Suprapubic skin (tissue), 4 donors: ENCODE measurements at regions not wholly inside any gene's neighbourhood (a gene's known extent, or its start where the extent isn't known, plus 50 kb on each side); places are given as distances from the start of the nearest gene placed in this dataset.

Experiments used
- DNase-seq, 2 donors: peaks; one replicate each; pipeline ENCODE4 v3.0.0-alpha.2; 2019; ENCODE audit warnings: low spot score in 2 of 2
- H3K27ac ChIP-seq: fragments of 200-600 bp; sonication (generic); one replicate; pipeline ENCODE4 v1.5.1; 2019
- H3K27me3 ChIP-seq: fragments of 200-600 bp; sonication (generic); one replicate; pipeline ENCODE4 v1.5.1; 2019
- H3K36me3 ChIP-seq: fragments of 200-600 bp; sonication (generic); one replicate; pipeline ENCODE4 v1.5.1; 2019
- H3K4me1 ChIP-seq: fragments of 200-600 bp; sonication (generic); one replicate; pipeline ENCODE4 v1.5.1; 2019
- H3K4me3 ChIP-seq: fragments of 200-600 bp; sonication (generic); one replicate; pipeline ENCODE4 v1.5.1; 2019; ENCODE audit warnings: mild to moderate bottlenecking
- H3K9me3 ChIP-seq: fragments of 200-600 bp; sonication (generic); one replicate; pipeline ENCODE4 v1.5.1; 2019
- CTCF ChIP-seq, 2 donors: fragments of 200-600 bp in 1 of 2; fragments of 450-650 bp in 1 of 2; sonication (generic) in 1 of 2; IDR thresholded peaks; one replicate each; pipeline ENCODE4 v1.5.1; 2016 to 2019; ENCODE audit warnings: antibody characterized with exemption in 2 of 2, mild to moderate bottlenecking in 1 of 2, moderate library complexity in 1 of 2
- EP300 ChIP-seq: sonication (generic); formaldehyde crosslinking; IDR thresholded peaks from one replicate; pipeline ENCODE4 v1.6.1; 2017; ENCODE audit warnings: antibody characterized with exemption
- POLR2A ChIP-seq, 2 donors: fragments of 450-650 bp; IDR thresholded peaks; one replicate each; pipeline ENCODE4 v1.6.1; 2017; ENCODE audit warnings: antibody characterized with exemption in 2 of 2, mild to moderate bottlenecking in 2 of 2, moderate library complexity in 2 of 2
- POLR2AphosphoS5 ChIP-seq, 3 donors: sonication (generic); formaldehyde crosslinking; IDR thresholded peaks; one replicate each; pipeline ENCODE4 v1.6.1; 2017; ENCODE audit warnings: antibody characterized with exemption in 3 of 3
- WGBS: methylation state at CpG from one replicate; pipeline ENCODE4 v1.1.5; 2018; 5-methylcytosine and 5-hydroxymethylcytosine counted together

DNA sequence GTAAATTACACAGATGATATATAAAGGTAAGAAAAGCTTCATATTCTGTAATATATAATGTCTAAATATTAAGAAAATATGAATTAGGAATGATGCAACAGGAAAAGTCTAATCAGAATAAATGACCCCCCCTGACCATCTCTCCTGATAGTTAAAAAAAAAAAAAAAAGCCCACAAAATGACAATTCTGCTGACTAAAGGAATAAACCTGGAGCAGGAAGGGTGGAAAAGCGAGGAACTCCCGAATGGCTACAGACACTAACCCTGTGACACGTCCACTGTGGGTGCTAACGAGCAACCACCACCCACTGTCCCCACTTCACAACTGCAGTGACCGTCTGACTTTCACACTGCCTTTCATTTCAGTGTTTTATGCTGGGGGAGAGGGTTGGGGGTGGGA, 67.6 kb upstream of the FOXQ1 start:
- Histone ChIP-seq H3K4me3 (no peak overlapping the region), H3K27ac (no peak overlapping the region), H3K27me3 (no peaks in the 10 kb centered on the region), H3K4me1 (peaks cover 9% of the 10 kb centered on the region), H3K36me3 (no peaks in the 10 kb centered on the region), H3K9me3 (no peaks in the 10 kb centered on the region)
- no peak for DNase-seq
- TF ChIP-seq CTCF (IDR thresholded peaks at IDR 0.05), result no peak
- TF ChIP-seq POLR2AphosphoS5 (IDR thresholded peaks at IDR 0.05), result no peak
- TF ChIP-seq POLR2A (IDR thresholded peaks at IDR 0.05), result no peak
- no peak for TF ChIP-seq EP300
- 83% methylated on average over 5 of the region's 5 CpGs for WGBS

- WGBS, result 51% methylated on average over 3 of the region's 3 CpGs
- no peak overlapping the region for H3K27ac ChIP-seq
- peaks cover 9% of the 10 kb centered on the region for H3K4me1 ChIP-seq
- DNase-seq, result no peak
- no peaks in the 10 kb centered on the region for H3K27me3 ChIP-seq
- no peaks in the 10 kb centered on the region for H3K36me3 ChIP-seq
- no peaks in the 10 kb centered on the region for H3K9me3 ChIP-seq
- no peak for TF ChIP-seq POLR2AphosphoS5 (IDR thresholded peaks at IDR 0.05)
- TF ChIP-seq CTCF (IDR thresholded peaks at IDR 0.05), result no peak
- TF ChIP-seq POLR2A (IDR thresholded peaks at IDR 0.05), result no peak
- TF ChIP-seq EP300, result no peak
- no peak overlapping the region for H3K4me3 ChIP-seq
Measured at GRCh38 chr6:1242446-1242845, 69.5 kb upstream of the FOXQ1 start.

GRCh38 chr6:1242021-1242420, 69.9 kb upstream of the FOXQ1 start:
- TF ChIP-seq POLR2A (IDR thresholded peaks at IDR 0.05) (no peak), EP300 (no peak), POLR2AphosphoS5 (IDR thresholded peaks at IDR 0.05) (no peak), CTCF (IDR thresholded peaks at IDR 0.05) (no peak)
- Histone ChIP-seq H3K27me3 (no peaks in the 10 kb centered on the region), H3K9me3 (no peaks in the 10 kb centered on the region), H3K36me3 (no peaks in the 10 kb centered on the region), H3K4me1 (peaks cover 9% of the 10 kb centered on the region), H3K4me3 (no peak overlapping the region), H3K27ac (no peak overlapping the region)
- 93% methylated on average over 3 of the region's 4 CpGs for WGBS
- DNase-seq, result no peak

DNA sequence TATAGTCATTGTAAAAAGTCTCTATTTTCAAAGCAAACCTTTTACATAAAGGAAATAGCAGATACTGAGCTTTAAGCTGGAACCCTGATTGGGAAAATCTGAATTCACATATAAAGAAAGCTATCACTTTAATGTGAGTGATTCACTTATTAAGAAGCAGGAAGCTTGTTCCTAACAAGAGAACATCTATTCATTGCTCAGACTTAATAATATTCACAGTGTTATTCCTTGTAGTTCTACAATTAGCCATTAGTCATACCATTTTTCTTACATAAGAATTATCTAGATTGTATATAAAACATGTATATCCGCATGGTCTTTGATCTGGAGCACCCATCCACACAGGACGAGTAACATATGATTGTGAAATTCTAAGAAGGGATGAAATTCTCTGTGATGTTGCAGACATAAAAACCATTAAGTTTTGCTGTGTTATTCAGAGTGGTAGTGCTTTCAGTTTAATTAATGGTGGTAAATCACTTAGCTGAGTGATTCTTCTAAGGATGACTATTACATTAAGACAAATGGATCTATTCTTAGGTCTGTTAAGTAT, 71.1 kb upstream of the FOXQ1 start:
- H3K27me3 ChIP-seq, result no peaks in the 10 kb centered on the region
- H3K36me3 ChIP-seq, result no peaks in the 10 kb centered on the region
- H3K9me3 ChIP-seq, result no peaks in the 10 kb centered on the region
- TF ChIP-seq POLR2A (IDR thresholded peaks at IDR 0.05) (no peak), POLR2AphosphoS5 (IDR thresholded peaks at IDR 0.05) (no peak), EP300 (no peak), CTCF (IDR thresholded peaks at IDR 0.05) (no peak)
- H3K4me3 ChIP-seq, result no peak overlapping the region
- peaks cover 9% of the 10 kb centered on the region for H3K4me1 ChIP-seq
- no peak overlapping the region for H3K27ac ChIP-seq
- WGBS, result 39% methylated on average over 2 of the region's 2 CpGs
- no peak for DNase-seq

GRCh38 chr6:1239805-1240204, 72.1 kb upstream of the FOXQ1 start:
- no peak for DNase-seq
- 90% methylated on average over 7 of the region's 7 CpGs for WGBS
- no peak for TF ChIP-seq CTCF (IDR thresholded peaks at IDR 0.05)
- TF ChIP-seq POLR2AphosphoS5 (IDR thresholded peaks at IDR 0.05), result no peak
- no peak for TF ChIP-seq EP300
- no peak for TF ChIP-seq POLR2A (IDR thresholded peaks at IDR 0.05)

More at GRCh38 chr6:1239805-1240204, 72.1 kb upstream of the FOXQ1 start:
- Histone ChIP-seq H3K4me1 (peaks cover 9% of the 10 kb centered on the region), H3K27ac (no peak overlapping the region), H3K27me3 (no peaks in the 10 kb centered on the region), H3K4me3 (no peak overlapping the region), H3K9me3 (no peaks in the 10 kb centered on the region), H3K36me3 (no peaks in the 10 kb centered on the region)
